Neutrophil (primary cell): ENCODE measurements at regions not wholly inside any gene's neighbourhood (a gene's known extent, or its start where the extent isn't known, plus 50 kb on each side); places are given as distances from the start of the nearest gene placed in this dataset.

Experiments used
- H3K27ac ChIP-seq: fragments of 200-600 bp; sonication (generic); 2 replicates; pipeline ENCODE4 v1.5.1; 2016; ENCODE audit warnings: mild to moderate bottlenecking, moderate library complexity
- H3K27me3 ChIP-seq: fragments of 200-600 bp; sonication (generic); 2 replicates; pipeline ENCODE4 v1.6.0; 2016; ENCODE audit warnings: mild to moderate bottlenecking
- H3K36me3 ChIP-seq: fragments of 200-600 bp; sonication (generic); 2 replicates; pipeline ENCODE4 v1.5.1; 2017
- H3K4me1 ChIP-seq, 2 experiments: fragments of 200-600 bp in 1 of 2; sonication (generic) in 1 of 2; 1 replicate in 1 of 2; 2 replicates in 1 of 2; pipeline versions ENCODE4 v1.5.1 to v1.6.1; 2013 to 2016; ENCODE audit warnings: low read depth in 1 of 2, low read length in 1 of 2, mild to moderate bottlenecking in 1 of 2, moderate library complexity in 1 of 2; ENCODE audit not compliant: control insufficient read depth in 1 of 2, insufficient read depth in 1 of 2
- H3K4me3 ChIP-seq, 2 experiments: fragments of 200-600 bp in 1 of 2; sonication (generic) in 1 of 2; 1 replicate in 1 of 2; 2 replicates in 1 of 2; pipeline ENCODE4 v1.5.1; 2013 to 2016; ENCODE audit warnings: low read depth in 1 of 2, low read length in 1 of 2, mild to moderate bottlenecking in 1 of 2, moderate library complexity in 1 of 2
- H3K9me3 ChIP-seq: fragments of 200-600 bp; sonication (generic); 2 replicates; pipeline ENCODE4 v1.5.1; 2016
- TF ChIP-seq, protein P1 (sequence below): fragments of 200-600 bp; sonication (generic); IDR thresholded peaks from 2 replicates; pipeline ENCODE4 v1.5.1; 2016; ENCODE audit warnings: antibody characterized with exemption

- no peaks in the 10 kb centered on the region for H3K27me3 ChIP-seq
- no peaks in the 10 kb centered on the region for H3K9me3 ChIP-seq
These were observed 58.2 kb upstream of the PPM1B start for GRCh38 chr2:44110444-44110843.

GRCh38 chr2:44112096-44112495 lies 56.6 kb upstream of the PPM1B start:
- no peak overlapping the region for H3K4me3 ChIP-seq
- peaks cover 6 to 10% of the 10 kb centered on the region in 2 experiments for H3K4me1 ChIP-seq
- no peaks in the 10 kb centered on the region for H3K27me3 ChIP-seq
- TF ChIP-seq, protein P1, sequence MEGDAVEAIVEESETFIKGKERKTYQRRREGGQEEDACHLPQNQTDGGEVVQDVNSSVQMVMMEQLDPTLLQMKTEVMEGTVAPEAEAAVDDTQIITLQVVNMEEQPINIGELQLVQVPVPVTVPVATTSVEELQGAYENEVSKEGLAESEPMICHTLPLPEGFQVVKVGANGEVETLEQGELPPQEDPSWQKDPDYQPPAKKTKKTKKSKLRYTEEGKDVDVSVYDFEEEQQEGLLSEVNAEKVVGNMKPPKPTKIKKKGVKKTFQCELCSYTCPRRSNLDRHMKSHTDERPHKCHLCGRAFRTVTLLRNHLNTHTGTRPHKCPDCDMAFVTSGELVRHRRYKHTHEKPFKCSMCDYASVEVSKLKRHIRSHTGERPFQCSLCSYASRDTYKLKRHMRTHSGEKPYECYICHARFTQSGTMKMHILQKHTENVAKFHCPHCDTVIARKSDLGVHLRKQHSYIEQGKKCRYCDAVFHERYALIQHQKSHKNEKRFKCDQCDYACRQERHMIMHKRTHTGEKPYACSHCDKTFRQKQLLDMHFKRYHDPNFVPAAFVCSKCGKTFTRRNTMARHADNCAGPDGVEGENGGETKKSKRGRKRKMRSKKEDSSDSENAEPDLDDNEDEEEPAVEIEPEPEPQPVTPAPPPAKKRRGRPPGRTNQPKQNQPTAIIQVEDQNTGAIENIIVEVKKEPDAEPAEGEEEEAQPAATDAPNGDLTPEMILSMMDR: no peak
- H3K9me3 ChIP-seq: no peaks in the 10 kb centered on the region
- no peak overlapping the region for H3K27ac ChIP-seq
- no peaks in the 10 kb centered on the region for H3K36me3 ChIP-seq

More at GRCh38 chr2:44110444-44110843, 58.2 kb upstream of the PPM1B start:
- Histone ChIP-seq H3K4me3 (no peak overlapping the region), H3K27ac (no peak overlapping the region), H3K4me1 (peaks cover 6 to 10% of the 10 kb centered on the region in 2 experiments), H3K36me3 (no peaks in the 10 kb centered on the region)
- TF ChIP-seq, protein P1: no peak

DNA sequence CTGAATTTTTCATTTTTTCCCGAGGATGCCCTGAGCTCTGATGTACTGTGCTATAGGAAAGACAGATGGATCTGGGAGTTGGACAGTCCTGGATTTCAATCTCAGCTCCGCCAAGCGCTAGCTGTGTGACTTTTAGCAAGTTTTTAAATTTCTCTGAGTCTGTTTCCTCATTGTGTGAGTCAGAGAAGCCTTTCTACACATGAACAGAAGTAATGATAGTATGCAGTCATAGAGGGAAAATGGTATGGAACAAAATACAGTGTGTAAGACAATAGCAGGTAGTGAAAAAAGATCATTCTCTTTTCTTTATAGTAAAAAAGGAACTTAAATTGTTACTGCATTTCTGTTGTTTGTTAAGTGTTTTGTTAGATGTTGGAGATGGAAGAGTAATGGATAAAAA lies 52.4 kb upstream of the PPM1B start:
- Histone ChIP-seq H3K36me3 (no peaks in the 10 kb centered on the region), H3K4me3 (no peak overlapping the region), H3K4me1 (peaks cover 21 to 23% of the 10 kb centered on the region in 2 experiments), H3K27me3 (no peaks in the 10 kb centered on the region), H3K9me3 (no peaks in the 10 kb centered on the region), H3K27ac (no peak overlapping the region)
- TF ChIP-seq, protein P1: no peak

GRCh38 chr2:44118257-44118656 lies 50.4 kb upstream of the PPM1B start:
- Histone ChIP-seq H3K4me1 (peaks cover 21 to 27% of the 10 kb centered on the region in 2 experiments), H3K9me3 (no peaks in the 10 kb centered on the region), H3K4me3 (no peak overlapping the region), H3K36me3 (no peaks in the 10 kb centered on the region), H3K27ac (no peak overlapping the region), H3K27me3 (no peaks in the 10 kb centered on the region)
- TF ChIP-seq, protein P1: no peak
